B cell (primary cell): ENCODE measurements at regions not wholly inside any gene's neighbourhood (a gene's known extent, or its start where the extent isn't known, plus 50 kb on each side); places are given as distances from the start of the nearest gene placed in this dataset.

Experiments
- ATAC-seq: fragments of 200-7000 bp; cut with Tn5 transposase; one replicate; pipeline ENCODE4 v1.10.0; 2021; ENCODE audit warnings: low read depth, mild to moderate bottlenecking, moderate number of reproducible peaks, moderate library complexity
- CTCF ChIA-PET: fragments of 350-600 bp; sonication (Branson Sonifier 250); formaldehyde crosslinking; loops from one replicate; lab custom pipeline; 2021; ENCODE audit warnings: antibody characterized with exemption, inconsistent platforms; lab: Charles Lee
- POLR2A ChIA-PET: fragments of 350-600 bp; sonication (Branson Sonifier 250); formaldehyde crosslinking; loops from one replicate; lab custom pipeline; 2021; ENCODE audit warnings: antibody characterized with exemption; lab: Charles Lee
- DNase-seq: peaks from one replicate; pipeline ENCODE4 v3.0.0; 2013
- H2AFZ ChIP-seq: 2 replicates; pipeline ENCODE4 v1.6.1; 2012; ENCODE audit warnings: mild to moderate bottlenecking, low read depth, low read length; ENCODE audit not compliant: insufficient read depth, poor library complexity, severe bottlenecking
- H3K27ac ChIP-seq, 2 donors: 1 replicate in 1 of 2; 2 replicates in 1 of 2; pipeline ENCODE4 v1.5.1; 2012 to 2013; ENCODE audit warnings: low read length in 2 of 2, mild to moderate bottlenecking in 2 of 2, moderate library complexity in 1 of 2
- H3K27me3 ChIP-seq, 4 experiments: fragments of 200-600 bp in 1 of 4; sonication (generic) in 1 of 4; replicated peaks in 1 of 4; 1 replicate in 2 of 4; 2 replicates in 2 of 4; pipeline versions ENCODE4 v1.6.1 to v1.7.0; 2013 to 2016; ENCODE audit warnings: low read length in 3 of 4, mild to moderate bottlenecking in 2 of 4, mixed read lengths in 1 of 4, moderate library complexity in 1 of 4; ENCODE audit not compliant: insufficient read depth in 4 of 4, control insufficient read depth in 3 of 4; ENCODE audit errors: control extremely low read depth in 1 of 4
- H3K36me3 ChIP-seq, 2 experiments: replicated peaks in 1 of 2; 1 replicate in 1 of 2; 2 replicates in 1 of 2; pipeline versions ENCODE4 v1.6.1 to v1.7.1; 2013; ENCODE audit warnings: low read length in 1 of 2; ENCODE audit not compliant: insufficient read depth in 2 of 2, control insufficient read depth in 1 of 2; ENCODE audit errors: control extremely low read depth in 1 of 2, extremely low read depth in 1 of 2
- H3K4me1 ChIP-seq, 2 donors: fragments of 200-600 bp in 1 of 2; sonication (generic) in 1 of 2; 1 replicate in 1 of 2; 2 replicates in 1 of 2; pipeline versions ENCODE4 v1.5.1 to v1.6.1; 2013 to 2017; ENCODE audit warnings: low read length in 2 of 2; ENCODE audit not compliant: control insufficient read depth in 2 of 2, insufficient read depth in 2 of 2
- H3K4me2 ChIP-seq: replicated peaks from 2 replicates; pipeline ENCODE3; 2012; ENCODE audit warnings: mild to moderate bottlenecking, low read depth, low read length; ENCODE audit not compliant: poor library complexity, severe bottlenecking
- H3K4me3 ChIP-seq, 5 experiments: fragments of 200-600 bp in 1 of 5; sonication (generic) in 1 of 5; 1 replicate in 3 of 5; 2 replicates in 2 of 5; pipeline versions ENCODE4 v1.5.1 to v1.7.0; 2011 to 2016; ENCODE audit warnings: low read length in 4 of 5, mild to moderate bottlenecking in 4 of 5, low read depth in 2 of 5, control low read depth in 1 of 5, moderate library complexity in 1 of 5; ENCODE audit not compliant: insufficient read depth in 1 of 5; ENCODE audit errors: control extremely low read depth in 1 of 5, extremely low read depth in 1 of 5
- H3K79me2 ChIP-seq: fragments of 200-600 bp; sonication (generic); one replicate; pipeline ENCODE4 v1.6.0; 2016; ENCODE audit warnings: low read length; ENCODE audit not compliant: control insufficient read depth, insufficient read depth
- H3K9ac ChIP-seq: fragments of 200-600 bp; sonication (generic); 2 replicates; pipeline ENCODE4 v1.6.1; 2017; ENCODE audit warnings: mild to moderate bottlenecking, low read length, moderate library complexity
- H3K9me3 ChIP-seq, 3 donors: one replicate each; pipeline versions ENCODE4 v1.6.1 to v1.7.1; 2013; ENCODE audit warnings: low read length in 2 of 3; ENCODE audit not compliant: control insufficient read depth in 2 of 3, insufficient read depth in 1 of 3; ENCODE audit errors: control extremely low read depth in 1 of 3
- H4K20me1 ChIP-seq: 2 replicates; pipeline ENCODE4 v1.6.0; 2012; ENCODE audit warnings: mild to moderate bottlenecking, low read length; ENCODE audit not compliant: insufficient read depth, control insufficient read depth, poor library complexity, severe bottlenecking
- H3K27ac Mint-ChIP-seq: one replicate; pipeline ENCODE4 v1.8.0; 2021; ENCODE audit warnings: mixed read lengths
- H3K27me3 Mint-ChIP-seq: one replicate; pipeline ENCODE4 v1.8.0; 2021; ENCODE audit warnings: mixed read lengths
- H3K4me1 Mint-ChIP-seq: one replicate; pipeline ENCODE4 v1.8.0; 2021; ENCODE audit warnings: mixed read lengths
- H3K4me3 Mint-ChIP-seq: one replicate; pipeline ENCODE4 v1.8.0; 2021; ENCODE audit warnings: mixed read lengths
- H3K9me3 Mint-ChIP-seq: one replicate; pipeline ENCODE4 v1.8.0; 2022; ENCODE audit warnings: mixed read lengths; ENCODE audit not compliant: insufficient read depth
- CTCF ChIP-seq: fragments of 200-600 bp; IDR thresholded peaks from one replicate; pipeline ENCODE4 v1.8.0; 2022; ENCODE audit warnings: antibody characterized with exemption, mild to moderate bottlenecking
- EZH2 ChIP-seq: IDR thresholded peaks from 2 replicates; pipeline ENCODE4 v1.6.1; 2012; ENCODE audit warnings: borderline replicate concordance, low read depth, mild to moderate bottlenecking, moderate library complexity, low read length; ENCODE audit not compliant: insufficient read depth, poor library complexity, severe bottlenecking
- WGBS: methylation state at CpG from one replicate; pipeline ENCODE4 v1.1.5; 2013; ENCODE audit warnings: missing lambda C conversion rate; ENCODE audit not compliant: insufficient coverage; 5-methylcytosine and 5-hydroxymethylcytosine counted together
- intact Hi-C: fragments of 100-400 bp; cut with micrococcal nuclease; formaldehyde crosslinking; loops from one replicate; pipeline ENCODE4 v1.10.0; 2022

GRCh38 chr1:163628034-163628773 is 306.4 kb downstream of the NUF2 start:
- Mint-ChIP-seq H3K27me3 (no peaks in the 10 kb centered on the region), H3K4me3 (no peak overlapping the region), H3K9me3 (peaks cover 13% of the 10 kb centered on the region), H3K4me1 (no peaks in the 10 kb centered on the region), H3K27ac (no peak overlapping the region)
- no peak overlapping the region for H3K4me3 ChIP-seq
- DNase-seq: no peak
- no peak overlapping the region for H3K9ac ChIP-seq
- no peak overlapping the region for H3K27ac ChIP-seq
- no peak for TF ChIP-seq CTCF
- TF ChIP-seq EZH2: no peak
- H4K20me1 ChIP-seq: no peaks in the 10 kb centered on the region
- no peak overlapping the region for H3K4me2 ChIP-seq
- ChIA-PET CTCF (no interaction called here), POLR2A (no interaction called here)
- no peak overlapping the region for H2AFZ ChIP-seq
- H3K36me3 ChIP-seq: no peaks in the 10 kb centered on the region
- no peaks in the 10 kb centered on the region for H3K27me3 ChIP-seq
- ATAC-seq: no peak
- H3K4me1 ChIP-seq: no peaks in the 10 kb centered on the region
- no peaks in the 10 kb centered on the region for H3K79me2 ChIP-seq
- peaks cover 0 to 6% (median 1%) of the 10 kb centered on the region in 3 donors for H3K9me3 ChIP-seq
- intact Hi-C loops: no loop called here

GRCh38 chr1:163632269-163632668 is 310.5 kb downstream of the NUF2 start:
- H2AFZ ChIP-seq: no peak overlapping the region
- no CpG with 5 or more reads among the region's 3 CpGs for WGBS
- no peaks in the 10 kb centered on the region for H3K4me1 ChIP-seq
- peaks cover 0 to 12% (median 11%) of the 10 kb centered on the region in 3 donors for H3K9me3 ChIP-seq
- H3K4me2 ChIP-seq: no peak overlapping the region
- H3K9ac ChIP-seq: no peak overlapping the region
- H4K20me1 ChIP-seq: no peaks in the 10 kb centered on the region
- no peak overlapping the region for H3K4me3 ChIP-seq
- ATAC-seq (no peak), DNase-seq (no peak)
- H3K79me2 ChIP-seq: no peaks in the 10 kb centered on the region
- ChIA-PET CTCF (no interaction called here), POLR2A (no interaction called here)
- intact Hi-C loops: no loop called here
- H3K4me1 Mint-ChIP-seq: no peaks in the 10 kb centered on the region
- H3K9me3 Mint-ChIP-seq: peaks cover 13% of the 10 kb centered on the region
- H3K27ac Mint-ChIP-seq: no peak overlapping the region
- TF ChIP-seq CTCF (no peak), EZH2 (no peak)
- no peak overlapping the region for H3K27ac ChIP-seq
- no peak overlapping the region for H3K4me3 Mint-ChIP-seq
- H3K27me3 Mint-ChIP-seq: no peaks in the 10 kb centered on the region
- no peaks in the 10 kb centered on the region for H3K36me3 ChIP-seq
- no peaks in the 10 kb centered on the region for H3K27me3 ChIP-seq
